DND-41 (cell line): ENCODE measurements at regions not wholly inside any gene's neighbourhood (a gene's known extent, or its start where the extent isn't known, plus 50 kb on each side); places are given as distances from the start of the nearest gene placed in this dataset.

ENCODE experiments used
- CTCF ChIP-seq: IDR thresholded peaks from 2 replicates; pipeline ENCODE4 v1.5.1; 2012; ENCODE audit warnings: borderline replicate concordance, low read length, moderate library complexity, mild to moderate bottlenecking; ENCODE audit not compliant: poor library complexity, severe bottlenecking; ENCODE audit errors: extremely low read depth
- EZH2 ChIP-seq: IDR thresholded peaks from 3 replicates; pipeline ENCODE4 v1.6.1; 2012; ENCODE audit warnings: borderline replicate concordance, low read depth, mild to moderate bottlenecking, moderate library complexity, low read length, inconsistent platforms; ENCODE audit not compliant: severe bottlenecking

GRCh38 chr9:14023285-14023684 is 290.7 kb downstream of the NFIB start:
- no peak for TF ChIP-seq CTCF
- TF ChIP-seq EZH2, result no peak
